Endothelial cell (in vitro differentiated cells): ENCODE measurements at regions not wholly inside any gene's neighbourhood (a gene's known extent, or its start where the extent isn't known, plus 50 kb on each side); places are given as distances from the start of the nearest gene placed in this dataset.

ENCODE experiments used
- DNase-seq: peaks from one replicate; pipeline ENCODE4 v3.0.0; 2021; ENCODE audit warnings: low spot score
- H3K27ac Mint-ChIP-seq: one replicate; pipeline ENCODE4 v1.8.0; 2021; ENCODE audit warnings: mixed read lengths, inconsistent platforms; ENCODE audit not compliant: unreplicated experiment
- H3K27me3 Mint-ChIP-seq: one replicate; pipeline ENCODE4 v1.8.0; 2021; ENCODE audit warnings: mild to moderate bottlenecking, moderate library complexity, mixed read lengths, inconsistent platforms; ENCODE audit not compliant: unreplicated experiment
- H3K36me3 Mint-ChIP-seq: one replicate; pipeline ENCODE4 v1.8.0; 2021; ENCODE audit warnings: mild to moderate bottlenecking, low read depth, mixed read lengths, inconsistent platforms; ENCODE audit not compliant: unreplicated experiment
- H3K4me1 Mint-ChIP-seq: one replicate; pipeline ENCODE4 v1.8.0; 2021; ENCODE audit warnings: mild to moderate bottlenecking, mixed read lengths, inconsistent platforms; ENCODE audit not compliant: unreplicated experiment
- H3K4me3 Mint-ChIP-seq: one replicate; pipeline ENCODE4 v1.8.0; 2021; ENCODE audit warnings: mild to moderate bottlenecking, mixed read lengths, inconsistent platforms; ENCODE audit not compliant: unreplicated experiment
- H3K9me3 Mint-ChIP-seq: one replicate; pipeline ENCODE4 v1.8.0; 2021; ENCODE audit warnings: mixed read lengths, inconsistent platforms; ENCODE audit not compliant: unreplicated experiment
- TF ChIP-seq, protein P1 (sequence below): fragments of 200-600 bp; sonication (generic); IDR thresholded peaks from one replicate; pipeline ENCODE4 v1.5.0; 2021; ENCODE audit warnings: antibody characterized with exemption; ENCODE audit not compliant: unreplicated experiment

DNA sequence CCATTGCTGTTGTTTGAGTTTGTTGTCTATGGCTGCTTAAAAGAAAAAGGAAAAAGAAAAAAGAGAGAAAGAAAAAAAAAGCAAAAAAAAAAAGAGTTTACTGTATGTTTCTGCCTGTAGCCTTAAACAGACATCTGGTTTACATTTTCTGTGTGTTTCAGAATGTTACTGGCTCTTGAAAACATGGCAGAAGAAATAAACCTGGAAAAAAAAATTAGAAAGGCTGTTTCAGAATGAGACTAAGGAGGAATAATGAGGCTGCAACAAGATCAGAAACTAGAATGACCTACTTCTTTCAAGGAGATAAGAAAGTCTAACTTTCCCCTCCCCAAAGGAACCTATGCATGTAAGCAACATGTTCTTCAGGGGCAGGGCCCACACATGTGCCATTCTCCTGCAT is 292.1 kb downstream of the DIPK2A start:
- Mint-ChIP-seq H3K4me1 (peaks cover 3% of the 10 kb centered on the region), H3K27me3 (no peaks in the 10 kb centered on the region), H3K9me3 (no peaks in the 10 kb centered on the region), H3K27ac (no peak overlapping the region), H3K36me3 (no peaks in the 10 kb centered on the region), H3K4me3 (no peak overlapping the region)
- no peak for DNase-seq
- TF ChIP-seq, protein P1, sequence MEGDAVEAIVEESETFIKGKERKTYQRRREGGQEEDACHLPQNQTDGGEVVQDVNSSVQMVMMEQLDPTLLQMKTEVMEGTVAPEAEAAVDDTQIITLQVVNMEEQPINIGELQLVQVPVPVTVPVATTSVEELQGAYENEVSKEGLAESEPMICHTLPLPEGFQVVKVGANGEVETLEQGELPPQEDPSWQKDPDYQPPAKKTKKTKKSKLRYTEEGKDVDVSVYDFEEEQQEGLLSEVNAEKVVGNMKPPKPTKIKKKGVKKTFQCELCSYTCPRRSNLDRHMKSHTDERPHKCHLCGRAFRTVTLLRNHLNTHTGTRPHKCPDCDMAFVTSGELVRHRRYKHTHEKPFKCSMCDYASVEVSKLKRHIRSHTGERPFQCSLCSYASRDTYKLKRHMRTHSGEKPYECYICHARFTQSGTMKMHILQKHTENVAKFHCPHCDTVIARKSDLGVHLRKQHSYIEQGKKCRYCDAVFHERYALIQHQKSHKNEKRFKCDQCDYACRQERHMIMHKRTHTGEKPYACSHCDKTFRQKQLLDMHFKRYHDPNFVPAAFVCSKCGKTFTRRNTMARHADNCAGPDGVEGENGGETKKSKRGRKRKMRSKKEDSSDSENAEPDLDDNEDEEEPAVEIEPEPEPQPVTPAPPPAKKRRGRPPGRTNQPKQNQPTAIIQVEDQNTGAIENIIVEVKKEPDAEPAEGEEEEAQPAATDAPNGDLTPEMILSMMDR = no peak

DNA sequence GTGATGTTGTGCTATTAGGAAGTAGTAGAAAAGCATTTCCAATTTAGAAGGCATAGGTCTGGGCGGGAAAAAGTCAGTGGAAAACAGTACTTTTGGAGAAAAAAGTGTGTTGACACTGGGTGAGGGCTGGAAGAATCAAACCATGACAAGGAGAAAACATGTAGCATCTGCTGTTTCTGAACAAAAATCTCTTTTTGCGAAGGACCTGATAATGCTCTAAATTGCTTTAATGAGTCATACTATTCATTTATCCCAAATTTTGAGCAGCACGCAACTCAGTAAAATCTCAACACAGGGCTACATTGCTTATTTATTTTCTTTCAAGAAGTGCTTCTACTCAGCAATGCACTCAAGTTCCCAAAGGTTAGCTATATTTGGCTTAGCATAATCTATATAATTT is 292.7 kb downstream of the DIPK2A start:
- no peak for DNase-seq
- TF ChIP-seq, protein P1 = no peak
- no peak overlapping the region for H3K27ac Mint-ChIP-seq
- H3K4me1 Mint-ChIP-seq = peaks cover 3% of the 10 kb centered on the region
- no peak overlapping the region for H3K4me3 Mint-ChIP-seq
- no peaks in the 10 kb centered on the region for H3K27me3 Mint-ChIP-seq
- no peaks in the 10 kb centered on the region for H3K36me3 Mint-ChIP-seq
- no peaks in the 10 kb centered on the region for H3K9me3 Mint-ChIP-seq

DNA sequence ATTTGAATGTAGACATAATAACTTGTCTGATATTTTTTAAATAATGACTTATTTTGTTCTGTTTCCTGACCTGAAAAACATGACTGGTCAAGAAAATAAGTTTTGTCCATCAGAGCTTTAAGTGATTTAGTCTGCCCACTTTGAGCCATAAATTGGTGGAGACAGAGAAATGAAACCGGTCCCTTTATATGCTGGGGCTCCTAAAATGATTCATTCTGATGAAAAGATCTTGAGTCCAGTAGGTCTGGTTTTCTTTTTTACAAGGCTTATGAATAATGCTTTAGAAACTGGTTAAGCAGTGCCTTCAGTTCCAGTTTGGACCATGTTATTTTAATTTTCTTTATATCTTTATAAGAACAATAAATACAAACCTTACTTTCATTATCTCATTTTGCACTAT is 293.2 kb downstream of the DIPK2A start:
- H3K27ac Mint-ChIP-seq = no peak overlapping the region
- TF ChIP-seq, protein P1 = no peak

DNA sequence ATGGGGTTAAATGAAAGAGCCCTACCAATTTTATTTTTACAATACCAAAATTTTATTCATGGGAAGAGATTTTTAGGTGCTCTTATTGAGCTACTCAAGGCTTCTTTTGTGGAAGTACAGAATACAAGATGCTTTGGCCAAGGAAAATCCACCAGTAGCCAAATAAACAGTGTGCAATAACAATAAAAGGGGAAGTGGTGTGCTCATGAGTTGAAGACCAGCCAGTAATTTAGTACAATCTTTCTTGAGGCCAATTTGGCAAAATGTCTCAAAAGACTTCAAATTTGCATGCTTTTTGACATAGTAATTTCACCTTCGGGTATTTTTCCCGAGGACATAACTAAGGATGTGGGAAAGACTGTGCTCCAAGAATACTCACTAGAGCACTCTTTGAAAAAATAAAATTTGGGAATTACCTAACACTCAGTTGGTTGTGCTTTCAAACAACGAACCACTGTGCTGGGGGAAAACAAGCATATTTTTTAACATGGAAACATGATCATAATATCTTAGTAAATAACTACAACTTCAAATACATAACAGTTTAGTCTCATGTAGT is 294.0 kb downstream of the DIPK2A start:
- Mint-ChIP-seq H3K36me3 (no peaks in the 10 kb centered on the region), H3K27me3 (no peaks in the 10 kb centered on the region), H3K9me3 (no peaks in the 10 kb centered on the region), H3K4me1 (peaks cover 3% of the 10 kb centered on the region), H3K27ac (no peak overlapping the region), H3K4me3 (no peak overlapping the region)
- TF ChIP-seq, protein P1 = no peak
- no peak for DNase-seq

More for the DNA sequence above, 293.2 kb downstream of the DIPK2A start:
- Mint-ChIP-seq H3K4me3 (no peak overlapping the region), H3K4me1 (peaks cover 3% of the 10 kb centered on the region), H3K27me3 (no peaks in the 10 kb centered on the region), H3K9me3 (no peaks in the 10 kb centered on the region), H3K36me3 (no peaks in the 10 kb centered on the region)
- DNase-seq = no peak

DNA sequence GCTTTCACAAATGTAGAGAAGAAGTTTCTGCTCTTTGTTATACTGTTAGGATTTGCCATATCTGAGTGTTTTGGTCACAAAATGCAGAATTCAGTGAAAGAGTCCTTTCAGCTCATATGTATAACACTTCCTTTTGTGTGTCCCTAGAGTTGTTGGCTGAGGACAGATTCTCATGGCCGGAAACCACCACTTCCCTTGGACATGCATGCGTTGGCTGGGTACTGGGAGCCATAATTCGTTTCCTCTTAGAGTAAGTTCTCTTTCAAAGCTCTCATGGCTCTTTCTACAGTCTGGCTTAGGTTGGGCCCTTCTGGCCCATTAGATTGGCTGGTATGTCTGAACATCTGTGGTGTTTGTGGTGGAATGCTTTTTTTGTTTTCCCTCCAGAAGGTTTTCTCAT is 298.5 kb downstream of the DIPK2A start:
- Mint-ChIP-seq H3K27ac (no peak overlapping the region), H3K4me1 (peaks cover 3% of the 10 kb centered on the region), H3K9me3 (no peaks in the 10 kb centered on the region), H3K36me3 (no peaks in the 10 kb centered on the region), H3K27me3 (no peaks in the 10 kb centered on the region), H3K4me3 (no peak overlapping the region)
- no peak for DNase-seq
- TF ChIP-seq, protein P1 = no peak
